Adrenal gland (tissue), 5 donors: ENCODE measurements at regions not wholly inside any gene's neighbourhood (a gene's known extent, or its start where the extent isn't known, plus 50 kb on each side); places are given as distances from the start of the nearest gene placed in this dataset.

Experiments used
- CTCF ChIP-seq, 6 experiments: fragments of 450-650 bp in 4 of 6; fragments of 200-600 bp in 2 of 6; sonication (generic) in 1 of 6; IDR thresholded peaks; 1 replicate in 5 of 6; 2 replicates in 1 of 6; pipeline versions ENCODE4 v1.5.1 to v1.8.0; 2016 to 2021; ENCODE audit warnings: antibody characterized with exemption in 6 of 6, mild to moderate bottlenecking in 2 of 6, moderate library complexity in 1 of 6
- POLR2A ChIP-seq, 2 donors: fragments of 450-650 bp; IDR thresholded peaks; one replicate each; pipeline ENCODE4 v1.6.1; 2017; ENCODE audit warnings: antibody characterized with exemption in 2 of 2, mild to moderate bottlenecking in 2 of 2, moderate library complexity in 1 of 2
- donor health status: DM: no; HTN: no; CAD: no.

- TF ChIP-seq CTCF (IDR thresholded peaks at IDR 0.05) (no peak), POLR2A (IDR thresholded peaks at IDR 0.05) (no peak)
Observed at GRCh38 chr13:90091611-90092010, 1255.9 kb upstream of the MIR17HG start.
